ENCODE measurements at regions not wholly inside any gene's neighbourhood (a gene's known extent, or its start where the extent isn't known, plus 50 kb on each side); places are given as distances from the start of the nearest gene placed in this dataset.

DNA sequence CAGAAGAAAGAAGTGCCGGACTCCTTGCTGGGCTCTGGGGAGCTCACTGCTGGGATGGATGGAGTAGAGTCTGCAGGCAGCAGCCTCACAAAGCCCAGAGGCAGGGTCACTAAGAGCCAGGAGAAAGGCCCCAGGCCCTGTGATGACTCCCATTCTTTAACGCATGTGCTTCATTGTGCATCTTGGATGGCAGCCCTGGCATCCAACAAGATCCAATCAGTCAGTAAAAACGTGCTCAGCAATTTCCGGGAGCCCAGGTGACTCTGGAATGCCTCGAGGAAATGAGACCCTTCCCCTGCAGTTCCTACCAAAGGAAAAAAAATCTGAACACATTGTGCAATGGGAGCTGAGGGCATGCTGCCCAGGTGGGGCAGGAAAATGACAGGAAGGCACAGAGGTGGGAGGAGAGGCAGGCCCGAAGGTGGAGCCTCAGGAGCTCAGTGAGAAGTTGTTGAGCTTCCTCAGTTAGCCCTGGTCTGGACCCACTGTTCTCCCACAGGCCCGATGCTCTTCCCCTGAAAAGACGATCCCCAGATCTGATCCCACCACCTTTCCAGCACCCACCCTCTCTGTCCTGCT lies 60.7 kb upstream of the TMEM72 start:
- Histone ChIP-seq H3K4me3 (no peak overlapping the region), H3K36me3 (replicated peaks in 1 of 2; ENCODE audit: insufficient read depth in 1 of 2, low read depth in 2 of 2) (no peaks in the 10 kb centered on the region), H3K4me1 (no peaks in the 10 kb centered on the region), H3K9me3 (no peaks in the 10 kb centered on the region), H3K27ac (peak overlapping the region in 1 of 4 donors; percentile 26), H3K27me3 (no peaks in the 10 kb centered on the region)
- DNase-seq: peak in 3 of 4 donors; percentile 43 to 47 (median 43)
- TF ChIP-seq, protein P1, sequence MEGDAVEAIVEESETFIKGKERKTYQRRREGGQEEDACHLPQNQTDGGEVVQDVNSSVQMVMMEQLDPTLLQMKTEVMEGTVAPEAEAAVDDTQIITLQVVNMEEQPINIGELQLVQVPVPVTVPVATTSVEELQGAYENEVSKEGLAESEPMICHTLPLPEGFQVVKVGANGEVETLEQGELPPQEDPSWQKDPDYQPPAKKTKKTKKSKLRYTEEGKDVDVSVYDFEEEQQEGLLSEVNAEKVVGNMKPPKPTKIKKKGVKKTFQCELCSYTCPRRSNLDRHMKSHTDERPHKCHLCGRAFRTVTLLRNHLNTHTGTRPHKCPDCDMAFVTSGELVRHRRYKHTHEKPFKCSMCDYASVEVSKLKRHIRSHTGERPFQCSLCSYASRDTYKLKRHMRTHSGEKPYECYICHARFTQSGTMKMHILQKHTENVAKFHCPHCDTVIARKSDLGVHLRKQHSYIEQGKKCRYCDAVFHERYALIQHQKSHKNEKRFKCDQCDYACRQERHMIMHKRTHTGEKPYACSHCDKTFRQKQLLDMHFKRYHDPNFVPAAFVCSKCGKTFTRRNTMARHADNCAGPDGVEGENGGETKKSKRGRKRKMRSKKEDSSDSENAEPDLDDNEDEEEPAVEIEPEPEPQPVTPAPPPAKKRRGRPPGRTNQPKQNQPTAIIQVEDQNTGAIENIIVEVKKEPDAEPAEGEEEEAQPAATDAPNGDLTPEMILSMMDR (IDR thresholded peaks at IDR 0.05): no peak
- no peak for TF ChIP-seq POLR2A (IDR thresholded peaks at IDR 0.05)
- 61 to 67% methylated on average over 7 to 8 of the region's 8 CpGs for WGBS, 2 donors
- intact Hi-C loops (cut with DNase I): no loop called here
- peak; percentile 56 for ATAC-seq

DNA sequence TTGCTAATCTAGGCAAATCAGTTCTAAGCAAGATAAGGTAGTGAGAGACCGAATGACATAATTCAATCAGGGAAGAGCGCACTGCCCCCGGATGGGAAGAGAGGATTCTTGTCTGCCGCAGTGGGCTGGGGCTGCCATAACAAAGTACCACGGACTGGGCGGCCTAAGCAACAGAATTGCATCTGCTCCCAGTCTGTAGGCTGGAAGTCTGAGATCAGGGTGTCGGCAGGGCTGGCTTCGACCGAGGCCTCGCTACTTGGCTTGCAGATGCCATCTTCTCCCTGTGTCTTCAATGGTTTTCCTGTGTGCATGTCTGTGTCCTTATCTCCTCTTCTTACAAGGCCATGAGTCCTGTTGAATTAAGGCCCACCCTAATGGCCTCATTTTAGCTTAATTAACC lies 59.7 kb upstream of the TMEM72 start:
- 92 to 96% methylated on average over 10 of the region's 10 CpGs for WGBS, 2 donors
- no peak overlapping the region for H3K4me3 ChIP-seq
- no peak overlapping the region for H3K27ac ChIP-seq
- ATAC-seq: no peak
- no peaks in the 10 kb centered on the region for H3K9me3 ChIP-seq
- DNase-seq: no peak
- intact Hi-C loops (cut with DNase I): no loop called here
- H3K27me3 ChIP-seq: no peaks in the 10 kb centered on the region
- no peaks in the 10 kb centered on the region for H3K36me3 ChIP-seq (replicated peaks in 1 of 2; ENCODE audit: insufficient read depth in 1 of 2, low read depth in 2 of 2)
- TF ChIP-seq POLR2A (IDR thresholded peaks at IDR 0.05): no peak
- TF ChIP-seq, protein P1 (IDR thresholded peaks at IDR 0.05): no peak
- H3K4me1 ChIP-seq: no peaks in the 10 kb centered on the region

DNA sequence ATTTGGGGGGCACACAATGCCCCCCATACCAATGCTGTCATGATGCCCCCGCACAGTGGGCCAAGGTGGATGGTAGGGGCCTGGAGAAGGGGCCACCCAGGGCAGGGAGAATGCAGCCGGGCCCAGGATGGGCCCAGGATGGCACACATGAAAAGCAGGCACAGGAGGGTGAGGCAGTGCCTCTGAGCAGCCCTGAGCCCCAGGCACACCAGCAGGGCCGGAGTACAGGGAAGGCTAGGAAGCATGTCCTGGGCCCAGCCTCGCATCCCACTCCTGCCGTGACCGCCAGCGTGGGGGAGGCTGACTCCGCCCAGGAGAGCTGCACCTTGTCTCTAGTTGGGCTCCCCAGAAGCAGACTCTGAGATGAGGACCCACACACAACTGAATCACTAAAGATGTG lies 59.3 kb upstream of the TMEM72 start:
- intact Hi-C loops (cut with DNase I): no loop called here
- ATAC-seq: no peak
- WGBS, 2 donors: 89 to 94% methylated on average over 6 to 8 of the region's 8 CpGs

DNA sequence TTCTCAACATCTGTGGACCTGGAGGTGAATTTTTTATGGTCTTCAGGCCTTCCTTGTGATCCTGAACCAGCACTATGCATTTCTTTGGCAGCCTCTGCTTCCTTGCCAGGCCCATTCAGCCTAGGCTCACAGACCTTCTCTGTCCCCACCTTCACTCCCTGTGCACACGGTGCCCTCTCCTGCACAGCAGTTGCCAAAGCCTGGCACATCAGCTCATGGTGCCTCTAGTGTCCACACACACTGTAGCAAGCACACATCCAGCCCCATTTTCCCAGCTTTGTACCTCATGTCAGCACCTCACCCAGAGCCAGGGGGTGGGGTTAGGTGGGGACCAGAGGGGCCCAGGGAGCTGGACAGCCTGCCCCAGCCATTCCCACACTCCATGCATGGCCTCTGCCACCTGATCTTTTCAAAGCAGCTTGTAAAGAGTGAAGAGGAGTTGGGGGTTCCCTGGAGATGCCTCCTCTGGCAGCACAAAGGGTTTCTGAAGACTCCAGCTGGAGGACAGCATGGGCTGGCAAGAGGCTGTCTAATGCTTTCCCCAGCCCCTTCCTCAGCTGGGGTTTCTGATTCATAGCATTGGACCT lies 57.9 kb upstream of the TMEM72 start:
- WGBS, 2 donors: 0 to 41% methylated on average over 1 of the region's 1 CpG
- intact Hi-C loops (cut with DNase I): no loop called here
- Histone ChIP-seq H3K27ac (no peak overlapping the region), H3K4me1 (no peaks in the 10 kb centered on the region), H3K9me3 (no peaks in the 10 kb centered on the region), H3K36me3 (replicated peaks in 1 of 2; ENCODE audit: insufficient read depth in 1 of 2, low read depth in 2 of 2) (no peaks in the 10 kb centered on the region), H3K27me3 (no peaks in the 10 kb centered on the region), H3K4me3 (no peak overlapping the region)
- ATAC-seq (peak; percentile 40), DNase-seq (peak in 3 of 4 donors; percentile 44 to 61 (median 44))
- TF ChIP-seq, protein P1 (IDR thresholded peaks at IDR 0.05): peak in 5 of 7 experiments; percentile 30 to 70 (median 41)
- no peak for TF ChIP-seq POLR2A (IDR thresholded peaks at IDR 0.05)

More for the DNA sequence above, 59.3 kb upstream of the TMEM72 start:
- DNase-seq: no peak
- no peaks in the 10 kb centered on the region for H3K4me1 ChIP-seq
- H3K36me3 ChIP-seq (replicated peaks in 1 of 2; ENCODE audit: insufficient read depth in 1 of 2, low read depth in 2 of 2): no peaks in the 10 kb centered on the region
- H3K9me3 ChIP-seq: no peaks in the 10 kb centered on the region
- H3K27me3 ChIP-seq: no peaks in the 10 kb centered on the region
- no peak overlapping the region for H3K4me3 ChIP-seq
- no peak overlapping the region for H3K27ac ChIP-seq
- TF ChIP-seq, protein P1 (IDR thresholded peaks at IDR 0.05): no peak
- TF ChIP-seq POLR2A (IDR thresholded peaks at IDR 0.05): no peak

DNA sequence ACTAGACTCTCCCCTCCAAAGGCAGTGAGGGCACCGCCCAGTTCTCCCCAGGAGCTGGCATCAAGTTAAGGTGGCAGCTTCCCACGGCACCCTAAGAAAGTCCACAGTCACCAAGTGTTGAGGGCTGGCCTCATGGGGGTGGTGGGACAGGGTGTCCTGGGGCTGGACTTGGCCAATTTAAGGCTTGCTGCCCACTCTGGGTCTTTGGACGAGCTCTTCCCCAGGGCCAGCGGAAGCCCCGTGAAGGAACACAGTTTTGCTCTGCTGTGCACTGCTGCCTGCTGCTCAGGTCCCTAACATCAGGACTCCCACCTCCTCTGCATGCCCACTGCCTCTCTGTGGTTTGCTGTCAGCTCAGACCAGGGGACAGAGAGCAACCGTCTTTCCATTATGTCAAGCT lies 57.3 kb upstream of the TMEM72 start:
- Histone ChIP-seq H3K4me3 (no peak overlapping the region), H3K27me3 (no peaks in the 10 kb centered on the region), H3K27ac (no peak overlapping the region), H3K9me3 (no peaks in the 10 kb centered on the region), H3K36me3 (replicated peaks in 1 of 2; ENCODE audit: insufficient read depth in 1 of 2, low read depth in 2 of 2) (no peaks in the 10 kb centered on the region), H3K4me1 (no peaks in the 10 kb centered on the region)
- 76 to 83% methylated on average over 3 to 4 of the region's 6 CpGs for WGBS, 2 donors
- TF ChIP-seq, protein P1 (IDR thresholded peaks at IDR 0.05): no peak
- no peak for TF ChIP-seq POLR2A (IDR thresholded peaks at IDR 0.05)
- intact Hi-C loops (cut with DNase I): no loop called here
- ATAC-seq (no peak), DNase-seq (no peak)

Data from body of pancreas (tissue), 4 donors.